PC-3 (cell line): ENCODE measurements at regions not wholly inside any gene's neighbourhood (a gene's known extent, or its start where the extent isn't known, plus 50 kb on each side); places are given as distances from the start of the nearest gene placed in this dataset.

Experiments
- ATAC-seq: fragments of 200-7000 bp; cut with Tn5 transposase; 2 replicates; pipeline ENCODE4 v1.9.1; 2020; ENCODE audit warnings: mild to moderate bottlenecking, moderate library complexity
- BruUV-seq: library from RNA; stranded (reverse); fragments of 400-500 nt; replicated peaks from 2 replicates; lab custom pipeline; 2021; lab: Mats Ljungman, UMichigan
- CTCF ChIA-PET: fragments of 300-600 bp; sonication (Branson Sonifier 250); formaldehyde crosslinking; loops from one replicate; lab custom pipeline; 2022; ENCODE audit warnings: antibody characterized with exemption; lab: Charles Lee
- POLR2A ChIA-PET: fragments of 300-600 bp; sonication (Branson Sonifier 250); formaldehyde crosslinking; loops from one replicate; lab custom pipeline; 2022; ENCODE audit warnings: antibody characterized with exemption; ENCODE audit not compliant: unreplicated experiment; lab: Charles Lee
- DNase-seq: peaks from one replicate; pipeline ENCODE4 v3.0.0-alpha.2; 2015
- H2AFZ ChIP-seq: fragments of 300-600 bp; sonication (generic); 2 replicates; pipeline ENCODE4 v1.6.0; 2016; ENCODE audit warnings: antibody characterized with exemption, low read length
- H3F3A ChIP-seq: fragments of 300-600 bp; sonication (generic); one replicate; pipeline ENCODE4 v1.6.0; 2017; ENCODE audit warnings: antibody characterized with exemption, low read length, control low read depth, mild to moderate bottlenecking; ENCODE audit not compliant: unreplicated experiment
- H3K27ac ChIP-seq: fragments of 300-600 bp; sonication (generic); 2 replicates; pipeline ENCODE4 v1.5.1; 2016; ENCODE audit warnings: mild to moderate bottlenecking, low read length
- H3K27me3 ChIP-seq: fragments of 300-600 bp; sonication (generic); 2 replicates; pipeline ENCODE4 v1.6.1; 2016; ENCODE audit warnings: low read length, mixed read lengths
- H3K36me3 ChIP-seq: fragments of 300-600 bp; sonication (generic); 2 replicates; pipeline ENCODE4 v1.6.1; 2016; ENCODE audit warnings: low read depth, mixed run types, low read length, mixed read lengths
- H3K4me1 ChIP-seq: fragments of 300-600 bp; sonication (generic); 2 replicates; pipeline ENCODE4 v1.5.1; 2016; ENCODE audit warnings: low read length; ENCODE audit not compliant: insufficient read depth
- H3K4me2 ChIP-seq: fragments of 300-600 bp; sonication (generic); 2 replicates; pipeline ENCODE4 v1.6.0; 2016; ENCODE audit warnings: low read length
- H3K4me3 ChIP-seq: fragments of 300-600 bp; sonication (generic); 2 replicates; pipeline ENCODE4 v1.5.1; 2016; ENCODE audit warnings: mild to moderate bottlenecking, low read length, mixed read lengths
- H3K79me2 ChIP-seq: fragments of 300-600 bp; sonication (generic); 2 replicates; pipeline ENCODE4 v1.6.1; 2017; ENCODE audit warnings: low read length, mixed read lengths
- H3K9ac ChIP-seq: fragments of 300-600 bp; sonication (generic); 2 replicates; pipeline ENCODE4 v1.6.0; 2016; ENCODE audit warnings: mild to moderate bottlenecking, low read length
- H3K9me2 ChIP-seq: fragments of 300-600 bp; sonication (generic); replicated peaks from 2 replicates; pipeline ENCODE4 v1.6.1; 2016; ENCODE audit warnings: mixed run types, low read length, mixed read lengths
- H3K9me3 ChIP-seq: fragments of 300-600 bp; sonication (generic); 2 replicates; pipeline ENCODE4 v1.6.1; 2016; ENCODE audit warnings: low read length, mixed read lengths
- H4K20me1 ChIP-seq: fragments of 300-600 bp; sonication (generic); 2 replicates; pipeline ENCODE4 v1.6.1; 2016; ENCODE audit warnings: low read length, mixed read lengths
- CTCF ChIP-seq: fragments of 300-600 bp; sonication (generic); conservative IDR thresholded peaks from 2 replicates; pipeline ENCODE4 v1.5.1; 2017; ENCODE audit warnings: antibody characterized with exemption, low read depth, mild to moderate bottlenecking, low read length
- EZH2 ChIP-seq: fragments of 300-600 bp; sonication (generic); IDR thresholded peaks from one replicate; pipeline ENCODE4 v1.6.1; 2017; ENCODE audit warnings: antibody characterized with exemption, mild to moderate bottlenecking, low read length; ENCODE audit not compliant: unreplicated experiment
- EZH2phosphoT487 ChIP-seq: fragments of 300-600 bp; sonication (generic); IDR thresholded peaks from 2 replicates; pipeline ENCODE4 v1.6.1; 2018; ENCODE audit warnings: mild to moderate bottlenecking, antibody characterized with exemption, low read length, borderline replicate concordance
- intact Hi-C: fragments of 100-400 bp; cut with micrococcal nuclease; formaldehyde crosslinking; loops from 2 replicates; pipeline ENCODE4 v1.9.0; 2023

- ChIA-PET CTCF (no interaction called here), POLR2A (no interaction called here)
- no peaks in the 10 kb centered on the region for H3K36me3 ChIP-seq
- no peaks in the 10 kb centered on the region for H3K27me3 ChIP-seq
- H3K9me2 ChIP-seq = no peaks in the 10 kb centered on the region
- H4K20me1 ChIP-seq = no peaks in the 10 kb centered on the region
- no peaks in the 10 kb centered on the region for H3K4me1 ChIP-seq
- H2AFZ ChIP-seq = no peak overlapping the region
- intact Hi-C loops = no loop called here
- H3K9me3 ChIP-seq = no peaks in the 10 kb centered on the region
- no peak overlapping the region for H3K4me2 ChIP-seq
- DNase-seq = peak; percentile 28
- BruUV-seq = no TSS peak
- peak; percentile 33; the same call in 1 of the 2 replicates for ATAC-seq
- no peaks in the 10 kb centered on the region for H3K79me2 ChIP-seq
- H3K9ac ChIP-seq = no peak overlapping the region
- no peaks in the 10 kb centered on the region for H3F3A ChIP-seq
- TF ChIP-seq CTCF (no peak), EZH2 (no peak)
- H3K27ac ChIP-seq = no peak overlapping the region
- no peak overlapping the region for H3K4me3 ChIP-seq
Observed at GRCh38 chr18:30163573-30163972, 879.0 kb downstream of the DSC3 start.

- DNase-seq = no peak
- no peak overlapping the region for H3K27ac ChIP-seq
- no peaks in the 10 kb centered on the region for H3K9me3 ChIP-seq
- no peak overlapping the region for H3K9ac ChIP-seq
- ATAC-seq = no peak
- no peaks in the 10 kb centered on the region for H3K4me1 ChIP-seq
- H3K9me2 ChIP-seq = no peaks in the 10 kb centered on the region
- no peaks in the 10 kb centered on the region for H3F3A ChIP-seq
- H2AFZ ChIP-seq = no peak overlapping the region
- H3K79me2 ChIP-seq = no peaks in the 10 kb centered on the region
- no peak overlapping the region for H3K4me3 ChIP-seq
- H3K4me2 ChIP-seq = no peak overlapping the region
- no TSS peak for BruUV-seq
- no peaks in the 10 kb centered on the region for H3K36me3 ChIP-seq
- intact Hi-C loops = no loop called here
- CTCF ChIA-PET = no interaction called here
- POLR2A ChIA-PET = no interaction called here
- H3K27me3 ChIP-seq = no peaks in the 10 kb centered on the region
- TF ChIP-seq CTCF (no peak), EZH2 (no peak), EZH2phosphoT487 (no peak)
- no peaks in the 10 kb centered on the region for H4K20me1 ChIP-seq
Observed at GRCh38 chr18:30160124-30160523, 882.4 kb downstream of the DSC3 start.

- TF ChIP-seq EZH2 (no peak), EZH2phosphoT487 (no peak), CTCF (no peak)
Observed at GRCh38 chr18:30150586-30151250, 891.8 kb downstream of the DSC3 start.

More at GRCh38 chr18:30150586-30151250, 891.8 kb downstream of the DSC3 start:
- no peaks in the 10 kb centered on the region for H3K27me3 ChIP-seq
- no peak overlapping the region for H3K4me3 ChIP-seq
- no peaks in the 10 kb centered on the region for H3F3A ChIP-seq
- no TSS peak for BruUV-seq
- H2AFZ ChIP-seq = no peak overlapping the region
- H3K4me1 ChIP-seq = no peaks in the 10 kb centered on the region
- no peaks in the 10 kb centered on the region for H3K79me2 ChIP-seq
- no peak overlapping the region for H3K9ac ChIP-seq
- ChIA-PET POLR2A (interaction anchor here (0.7 kb wide), 1 partner anchor 303 kb away, joined by 3 read pairs; no protein-coding TSS in a partner anchor), CTCF (no interaction called here)
- intact Hi-C loops = no loop called here
- no peaks in the 10 kb centered on the region for H3K36me3 ChIP-seq
- ATAC-seq (peak; percentile 69), DNase-seq (no peak)
- H3K9me2 ChIP-seq = no peaks in the 10 kb centered on the region
- H3K9me3 ChIP-seq = no peaks in the 10 kb centered on the region
- H3K27ac ChIP-seq = no peak overlapping the region
- H3K4me2 ChIP-seq = no peak overlapping the region
- no peaks in the 10 kb centered on the region for H4K20me1 ChIP-seq
